Prostate gland (tissue), 2 donors: ENCODE measurements at regions not wholly inside any gene's neighbourhood (a gene's known extent, or its start where the extent isn't known, plus 50 kb on each side); places are given as distances from the start of the nearest gene placed in this dataset.

Source experiments
- DNase-seq: peaks from one replicate; pipeline ENCODE4 v3.0.0-alpha.2; 2019; ENCODE audit warnings: low spot score
- H3K27ac ChIP-seq, 2 donors: fragments of 200-600 bp; sonication (generic); 2 replicates each; pipeline ENCODE4 v1.5.1; 2017 to 2019
- H3K27me3 ChIP-seq: fragments of 200-600 bp; sonication (generic); replicated peaks from 2 replicates; pipeline ENCODE4 v1.5.1; 2019; ENCODE audit not compliant: insufficient read depth
- H3K36me3 ChIP-seq, 2 donors: fragments of 200-600 bp; sonication (generic); 1 replicate in 1 of 2; 2 replicates in 1 of 2; pipeline versions ENCODE4 v1.5.1 to v1.8.1; 2017 to 2019
- H3K4me1 ChIP-seq: fragments of 200-600 bp; sonication (generic); replicated peaks from 2 replicates; pipeline ENCODE4 v1.5.1; 2019
- H3K4me3 ChIP-seq, 2 donors: fragments of 200-600 bp; sonication (generic); 2 replicates each; pipeline ENCODE4 v1.5.1; 2017 to 2019
- H3K9me3 ChIP-seq: fragments of 200-600 bp; sonication (generic); 2 replicates; pipeline ENCODE4 v1.5.1; 2017
- POLR2A ChIP-seq: fragments of 450-650 bp; IDR thresholded peaks from one replicate; pipeline ENCODE4 v1.6.1; 2016; ENCODE audit warnings: antibody characterized with exemption, mild to moderate bottlenecking
- POLR2AphosphoS5 ChIP-seq: sonication (generic); formaldehyde crosslinking; IDR thresholded peaks from one replicate; pipeline ENCODE4 v1.6.1; 2017; ENCODE audit warnings: antibody characterized with exemption
- WGBS: methylation state at CpG from one replicate; pipeline ENCODE4 v1.1.5; 2018; 5-methylcytosine and 5-hydroxymethylcytosine counted together
- intact Hi-C: fragments of 100-400 bp; cut with DNase I; formaldehyde crosslinking; loops from one replicate; pipeline ENCODE4 v1.14.2; 2022
- TF ChIP-seq, protein P1 (sequence below), 4 experiments: fragments of 200-600 bp in 2 of 4; fragments of 450-650 bp in 2 of 4; sonication (generic) in 2 of 4; IDR thresholded peaks; 1 replicate in 3 of 4; 2 replicates in 1 of 4; pipeline ENCODE4 v1.5.1; 2016 to 2019; ENCODE audit warnings: antibody characterized with exemption in 4 of 4, mild to moderate bottlenecking in 2 of 4, moderate library complexity in 2 of 4

DNA sequence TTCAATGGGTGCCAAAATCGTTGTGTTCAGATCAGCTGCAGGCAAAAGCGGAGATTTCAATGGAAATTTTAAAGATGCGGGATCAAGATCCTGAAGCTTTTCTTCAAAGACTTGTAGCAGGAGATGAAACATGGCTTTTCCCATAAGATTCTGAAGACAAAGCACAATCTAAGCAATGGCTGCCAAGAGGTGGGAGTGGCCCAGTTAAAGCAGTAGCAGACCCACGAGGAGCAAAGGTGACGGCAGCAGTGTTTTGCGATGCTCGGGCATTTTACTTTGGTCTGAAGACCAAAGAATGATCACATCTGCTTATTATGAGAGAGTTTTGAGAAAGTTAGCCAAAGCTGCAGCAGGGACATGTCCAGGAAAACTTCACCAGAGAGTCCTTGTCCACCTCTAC, 222.9 kb downstream of the DSC3 start:
- intact Hi-C loops = no loop called here

DNA sequence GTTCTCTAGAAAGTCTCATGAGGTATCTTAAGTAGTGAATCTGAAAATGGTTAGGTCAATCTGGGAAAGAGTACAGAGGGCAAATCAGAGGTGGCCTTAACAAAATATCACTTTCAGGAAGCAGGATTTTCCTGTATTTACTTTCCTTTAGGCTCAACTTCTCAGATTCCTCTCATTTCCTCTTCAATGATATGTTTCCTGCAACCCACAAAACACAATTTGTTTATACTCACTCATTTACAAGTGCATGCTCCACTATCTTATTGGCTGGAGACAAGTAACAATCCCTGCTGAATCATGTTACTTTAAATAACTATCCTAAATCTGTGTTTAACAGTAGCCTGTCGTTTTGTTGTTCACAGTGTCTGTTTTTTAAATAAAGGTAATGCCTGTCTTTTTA, 228.1 kb downstream of the DSC3 start:
- TF ChIP-seq, protein P1, sequence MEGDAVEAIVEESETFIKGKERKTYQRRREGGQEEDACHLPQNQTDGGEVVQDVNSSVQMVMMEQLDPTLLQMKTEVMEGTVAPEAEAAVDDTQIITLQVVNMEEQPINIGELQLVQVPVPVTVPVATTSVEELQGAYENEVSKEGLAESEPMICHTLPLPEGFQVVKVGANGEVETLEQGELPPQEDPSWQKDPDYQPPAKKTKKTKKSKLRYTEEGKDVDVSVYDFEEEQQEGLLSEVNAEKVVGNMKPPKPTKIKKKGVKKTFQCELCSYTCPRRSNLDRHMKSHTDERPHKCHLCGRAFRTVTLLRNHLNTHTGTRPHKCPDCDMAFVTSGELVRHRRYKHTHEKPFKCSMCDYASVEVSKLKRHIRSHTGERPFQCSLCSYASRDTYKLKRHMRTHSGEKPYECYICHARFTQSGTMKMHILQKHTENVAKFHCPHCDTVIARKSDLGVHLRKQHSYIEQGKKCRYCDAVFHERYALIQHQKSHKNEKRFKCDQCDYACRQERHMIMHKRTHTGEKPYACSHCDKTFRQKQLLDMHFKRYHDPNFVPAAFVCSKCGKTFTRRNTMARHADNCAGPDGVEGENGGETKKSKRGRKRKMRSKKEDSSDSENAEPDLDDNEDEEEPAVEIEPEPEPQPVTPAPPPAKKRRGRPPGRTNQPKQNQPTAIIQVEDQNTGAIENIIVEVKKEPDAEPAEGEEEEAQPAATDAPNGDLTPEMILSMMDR (IDR thresholded peaks at IDR 0.05) = no peak
- TF ChIP-seq POLR2A (no peak), POLR2AphosphoS5 (no peak)
- Histone ChIP-seq H3K4me1 (no peaks in the 10 kb centered on the region), H3K27ac (no peak overlapping the region), H3K4me3 (no peak overlapping the region), H3K9me3 (no peaks in the 10 kb centered on the region), H3K27me3 (no peaks in the 10 kb centered on the region), H3K36me3 (no peaks in the 10 kb centered on the region)
- no peak for DNase-seq
- intact Hi-C loops = no loop called here
- 70% methylated on average over 1 of the region's 1 CpG for WGBS

More for the DNA sequence above, 222.9 kb downstream of the DSC3 start:
- H3K9me3 ChIP-seq = no peaks in the 10 kb centered on the region
- H3K4me3 ChIP-seq = no peak overlapping the region
- no peak for TF ChIP-seq POLR2A
- TF ChIP-seq POLR2AphosphoS5 = no peak
- TF ChIP-seq, protein P1 (IDR thresholded peaks at IDR 0.05) = no peak
- H3K4me1 ChIP-seq = no peaks in the 10 kb centered on the region
- no peaks in the 10 kb centered on the region for H3K27me3 ChIP-seq
- 67% methylated on average over 7 of the region's 7 CpGs for WGBS
- H3K36me3 ChIP-seq = no peaks in the 10 kb centered on the region
- H3K27ac ChIP-seq = no peak overlapping the region
- DNase-seq = no peak

DNA sequence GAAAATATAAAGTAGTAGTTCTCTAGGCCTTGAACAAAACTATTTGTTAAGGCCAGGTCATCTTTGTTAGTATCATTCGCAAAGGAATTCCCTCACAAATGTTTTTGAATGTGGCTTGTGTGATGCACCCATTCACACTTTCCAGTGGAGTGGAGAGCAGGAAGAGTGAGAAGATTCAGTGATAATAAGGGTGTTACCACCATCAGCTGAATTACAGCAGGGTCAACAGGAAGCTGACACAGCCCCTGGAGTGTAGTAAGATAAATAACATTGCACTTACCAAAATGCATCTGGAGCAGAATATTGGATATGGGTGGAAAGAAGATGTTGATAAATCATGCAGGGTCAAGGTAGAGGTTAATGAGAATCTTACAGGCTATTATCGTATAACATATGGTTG, 231.0 kb downstream of the DSC3 start:
- intact Hi-C loops = no loop called here
- Histone ChIP-seq H3K4me1 (no peaks in the 10 kb centered on the region), H3K27me3 (no peaks in the 10 kb centered on the region), H3K9me3 (no peaks in the 10 kb centered on the region), H3K27ac (no peak overlapping the region), H3K36me3 (no peaks in the 10 kb centered on the region), H3K4me3 (no peak overlapping the region)
- TF ChIP-seq, protein P1 (IDR thresholded peaks at IDR 0.05) = no peak
- TF ChIP-seq POLR2A (no peak), POLR2AphosphoS5 (no peak)
- DNase-seq = no peak
- WGBS = 78% methylated on average over 2 of the region's 2 CpGs

DNA sequence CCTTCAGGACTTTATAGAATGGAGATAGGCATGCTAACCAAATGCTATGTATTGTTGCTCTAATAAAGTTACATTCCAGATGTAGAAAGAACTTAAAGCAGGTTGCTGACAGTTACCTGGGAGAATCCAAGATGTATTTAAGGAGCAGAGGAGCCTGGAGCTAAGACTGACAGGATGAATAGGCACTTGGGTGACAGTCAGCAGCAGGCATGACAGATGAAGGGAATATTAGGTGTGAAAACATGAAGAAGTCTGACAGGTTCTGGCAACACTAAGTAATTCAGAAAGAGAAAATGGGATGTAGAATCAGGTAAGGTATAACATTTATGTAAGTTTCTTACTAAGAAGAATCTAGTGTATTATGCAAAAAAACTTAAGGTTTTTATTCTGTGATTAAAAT, 232.0 kb downstream of the DSC3 start:
- intact Hi-C loops = no loop called here
- no peaks in the 10 kb centered on the region for H3K27me3 ChIP-seq
- H3K36me3 ChIP-seq = no peaks in the 10 kb centered on the region
- H3K4me3 ChIP-seq = no peak overlapping the region
- no peak for DNase-seq
- no peak for TF ChIP-seq POLR2AphosphoS5
- TF ChIP-seq, protein P1 (IDR thresholded peaks at IDR 0.05) = no peak
- no peak for TF ChIP-seq POLR2A
- no peaks in the 10 kb centered on the region for H3K9me3 ChIP-seq
- no peak overlapping the region for H3K27ac ChIP-seq
- H3K4me1 ChIP-seq = no peaks in the 10 kb centered on the region

- Histone ChIP-seq H3K27me3 (no peaks in the 10 kb centered on the region), H3K4me3 (no peak overlapping the region), H3K9me3 (no peaks in the 10 kb centered on the region), H3K27ac (no peak overlapping the region), H3K4me1 (no peaks in the 10 kb centered on the region), H3K36me3 (no peaks in the 10 kb centered on the region)
- intact Hi-C loops = no loop called here
- TF ChIP-seq POLR2AphosphoS5 (no peak), POLR2A (no peak)
- TF ChIP-seq, protein P1 (IDR thresholded peaks at IDR 0.05) = no peak
- DNase-seq = no peak
Observed at GRCh38 chr18:30806823-30807222, 235.7 kb downstream of the DSC3 start.
